HCT116 (cell line): ENCODE measurements at regions not wholly inside any gene's neighbourhood (a gene's known extent, or its start where the extent isn't known, plus 50 kb on each side); places are given as distances from the start of the nearest gene placed in this dataset.

ENCODE experiments used
- CTCF ChIP-seq, 3 experiments: fragments of 200-600 bp in 1 of 3; sonication (generic) in 1 of 3; IDR thresholded peaks in 2 of 3; conservative IDR thresholded peaks in 1 of 3; 2 replicates each; pipeline ENCODE4 v1.5.1; 2012 to 2017; ENCODE audit warnings: low read depth in 2 of 3, low read length in 2 of 3, antibody characterized with exemption in 1 of 3, borderline replicate concordance in 1 of 3, control low read depth in 1 of 3, mild to moderate bottlenecking in 1 of 3, mixed read lengths in 1 of 3, mixed run types in 1 of 3, moderate library complexity in 1 of 3; ENCODE audit not compliant: insufficient read depth in 1 of 3
- POLR2AphosphoS5 ChIP-seq: IDR thresholded peaks from 2 replicates; pipeline ENCODE4 v1.6.1; 2011; ENCODE audit warnings: mild to moderate bottlenecking, low read depth, low read length, moderate library complexity
- REST ChIP-seq: IDR thresholded peaks from 2 replicates; pipeline ENCODE4 v1.6.1; 2012; ENCODE audit warnings: low read depth
- YY1 ChIP-seq: IDR thresholded peaks from 2 replicates; pipeline ENCODE4 v1.6.1; 2011; ENCODE audit warnings: low read length, low read depth, moderate library complexity, mild to moderate bottlenecking; ENCODE audit not compliant: insufficient replicate concordance; ENCODE audit errors: extremely low read depth
- ZNF274 ChIP-seq: fragments of 200-500 bp; sonication (Bioruptor generic); IDR thresholded peaks from 2 replicates; pipeline ENCODE4 v1.6.1; 2014; ENCODE audit warnings: mild to moderate bottlenecking, low read depth, low read length, inconsistent platforms

GRCh38 chr5:135738564-135738875, 95.9 kb upstream of the SLC25A48 start:
- no peak for TF ChIP-seq CTCF (IDR thresholded peaks at IDR 0.05 in 2 of 3, conservative IDR thresholded peaks at IDR 0.05 in 1 of 3; ENCODE audit: borderline replicate concordance in 1 of 3, insufficient read depth in 1 of 3, low read depth in 2 of 3, low read length in 2 of 3)
- no peak for TF ChIP-seq YY1
- no peak for TF ChIP-seq POLR2AphosphoS5
- TF ChIP-seq REST = no peak
- no peak for TF ChIP-seq ZNF274
